NCI-H345 (cell line): ENCODE measurements at regions not wholly inside any gene's neighbourhood (a gene's known extent, or its start where the extent isn't known, plus 50 kb on each side); places are given as distances from the start of the nearest gene placed in this dataset.
"Not testable (repeated sequence)": the region's sequence is repeated elsewhere in the genome, so short reads cannot be mapped to it uniquely, and the experiment has no call there.

Source experiments
- DNase-seq: peaks from one replicate; lab custom pipeline; 2025; lab: John Stamatoyannopoulos, UW

GRCh38 chr1:173342736-173343135, 134.4 kb upstream of the PRDX6 start:
- no peak for DNase-seq

DNA sequence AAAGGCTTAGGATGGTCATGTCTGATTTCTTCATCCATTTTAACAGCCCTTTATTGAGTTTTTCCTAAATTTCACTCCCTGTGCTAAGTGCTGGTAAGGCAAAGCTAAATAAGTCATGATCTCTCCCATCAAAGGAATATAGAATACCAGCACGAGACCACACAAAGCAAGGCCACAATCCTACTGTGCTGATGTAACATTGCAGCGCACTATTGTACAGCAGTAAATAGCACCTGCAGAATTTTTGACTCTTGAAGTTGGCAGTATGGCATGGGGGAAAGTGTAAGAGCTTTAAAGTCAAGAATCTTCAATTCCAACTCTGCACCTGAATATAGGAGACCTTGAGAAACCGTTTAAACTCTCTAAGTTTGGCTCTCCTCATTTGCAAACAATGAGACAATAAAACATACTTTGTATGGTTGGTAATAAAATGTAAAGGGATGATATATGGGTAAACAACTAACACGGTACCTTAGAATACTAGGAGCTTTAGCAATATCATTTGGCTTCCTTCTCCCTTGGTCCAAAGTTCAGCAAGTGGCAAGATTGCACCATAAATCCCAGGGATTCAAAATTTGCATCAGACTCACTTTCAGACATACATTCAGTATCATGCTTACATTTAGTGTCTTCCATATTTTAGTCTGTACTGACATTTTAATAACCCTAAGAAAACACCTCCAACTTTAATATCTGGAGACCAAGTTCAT, 132.9 kb upstream of the PRDX6 start:
- DNase-seq, result no peak

DNA sequence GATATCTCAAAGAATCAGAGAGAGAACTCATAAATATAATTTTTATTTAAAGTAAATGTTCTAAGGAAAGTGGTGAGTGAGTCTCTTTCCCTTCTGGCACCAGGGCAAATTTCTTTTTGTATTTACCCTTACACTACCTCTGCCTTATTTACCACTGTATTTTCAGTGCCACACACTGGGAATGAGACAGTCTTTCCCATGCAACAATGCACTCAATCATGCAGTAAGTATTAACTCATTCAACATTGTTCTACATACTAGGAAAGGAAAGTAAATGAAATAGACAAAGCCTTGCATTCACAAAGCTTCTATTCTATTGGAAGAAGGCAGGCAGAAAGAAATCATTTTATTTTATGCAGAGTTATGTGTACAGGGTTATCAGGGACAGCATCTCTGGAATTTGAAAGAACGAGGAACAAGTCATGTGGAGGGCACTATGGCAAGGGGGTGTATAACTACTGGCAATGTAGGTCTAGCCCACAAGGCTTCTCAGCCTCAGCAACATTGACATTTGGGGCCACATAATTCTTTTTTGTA, 129.8 kb upstream of the PRDX6 start:
- no peak for DNase-seq

DNA sequence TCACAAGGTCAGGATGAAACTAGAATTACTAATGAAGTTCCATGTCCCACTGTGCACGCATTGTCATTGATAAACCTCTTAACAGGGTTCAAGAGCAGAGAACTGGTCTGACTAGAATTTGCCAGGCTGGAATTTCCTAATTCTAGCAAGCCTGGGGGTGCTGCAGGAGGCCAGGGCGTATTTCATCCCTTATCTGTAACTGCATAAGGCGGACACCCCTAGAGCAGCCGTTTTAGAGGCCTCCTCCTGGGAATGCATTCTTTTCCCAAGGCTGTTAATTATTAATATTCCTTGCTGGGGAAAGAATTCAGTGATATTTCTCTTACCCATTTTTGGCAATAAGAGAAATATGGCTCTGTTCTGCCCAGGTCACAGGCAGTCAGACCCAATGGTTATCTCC, 124.5 kb upstream of the PRDX6 start:
- DNase-seq, result not testable (repeated sequence)

GRCh38 chr1:173353350-173353749, 123.8 kb upstream of the PRDX6 start:
- no peak for DNase-seq

- no peak for DNase-seq
These were observed 122.2 kb upstream of the PRDX6 start for GRCh38 chr1:173354937-173355280.

DNA sequence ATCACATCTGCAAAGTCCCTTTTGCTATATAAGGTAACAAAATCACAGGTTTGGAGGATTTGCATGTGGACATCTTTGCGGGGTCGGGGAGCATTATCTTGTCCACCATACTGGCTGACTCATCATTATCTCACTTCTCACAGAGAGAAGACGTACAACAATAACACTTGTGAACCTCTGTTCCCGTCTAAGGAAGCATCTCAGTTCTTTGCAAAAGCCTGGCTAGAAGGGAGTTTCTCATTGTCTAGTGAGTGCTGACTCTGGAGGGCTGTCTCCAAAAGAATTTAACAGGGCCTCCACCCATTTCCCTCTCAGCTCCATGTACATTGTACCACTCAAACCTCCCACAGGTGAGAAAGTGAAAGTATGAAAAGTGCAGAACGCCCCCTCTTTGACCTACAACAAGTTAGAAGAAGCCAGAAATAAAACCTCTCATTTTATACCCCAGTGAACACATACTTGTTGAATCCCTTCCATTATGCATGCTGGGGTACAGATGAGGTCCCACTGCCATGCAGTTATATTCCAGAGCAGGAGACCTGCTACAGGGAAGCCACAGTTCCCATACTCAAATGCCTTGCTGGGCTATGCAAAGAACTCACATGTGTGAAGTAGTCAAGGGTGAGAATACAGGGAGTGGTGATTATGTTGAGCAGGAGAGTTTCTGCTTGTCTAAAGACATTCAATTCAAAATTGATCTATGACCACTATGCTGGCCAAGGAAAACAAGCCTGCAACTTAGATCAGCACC, 121.7 kb upstream of the PRDX6 start:
- no peak for DNase-seq

DNA sequence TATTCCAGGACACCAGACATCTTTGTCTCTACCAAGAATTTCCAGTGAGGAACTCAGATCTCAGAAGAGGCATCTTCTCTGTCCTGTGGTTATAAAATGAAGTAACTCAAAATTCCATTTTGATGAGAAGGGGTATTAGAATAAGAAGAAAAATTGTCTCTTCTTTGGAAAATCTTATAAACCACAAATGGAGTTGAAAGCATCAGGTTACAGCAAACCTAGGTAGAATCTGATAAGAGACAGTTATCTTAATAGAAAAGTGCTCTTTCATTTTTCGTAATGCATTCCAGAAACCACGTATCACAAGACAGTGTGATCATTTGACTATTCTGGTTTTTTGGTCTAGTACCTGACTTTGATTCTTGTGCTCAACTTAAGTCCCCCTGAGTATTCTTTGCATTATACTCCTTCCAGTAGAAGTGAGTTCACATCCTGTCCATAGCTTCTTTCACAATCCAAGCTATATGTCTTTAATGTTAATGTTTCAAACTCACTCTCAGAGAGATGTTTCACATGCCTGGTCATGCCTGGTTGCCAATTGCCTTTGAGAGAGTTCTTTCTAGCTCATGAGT, 120.9 kb upstream of the PRDX6 start:
- DNase-seq, result no peak

DNA sequence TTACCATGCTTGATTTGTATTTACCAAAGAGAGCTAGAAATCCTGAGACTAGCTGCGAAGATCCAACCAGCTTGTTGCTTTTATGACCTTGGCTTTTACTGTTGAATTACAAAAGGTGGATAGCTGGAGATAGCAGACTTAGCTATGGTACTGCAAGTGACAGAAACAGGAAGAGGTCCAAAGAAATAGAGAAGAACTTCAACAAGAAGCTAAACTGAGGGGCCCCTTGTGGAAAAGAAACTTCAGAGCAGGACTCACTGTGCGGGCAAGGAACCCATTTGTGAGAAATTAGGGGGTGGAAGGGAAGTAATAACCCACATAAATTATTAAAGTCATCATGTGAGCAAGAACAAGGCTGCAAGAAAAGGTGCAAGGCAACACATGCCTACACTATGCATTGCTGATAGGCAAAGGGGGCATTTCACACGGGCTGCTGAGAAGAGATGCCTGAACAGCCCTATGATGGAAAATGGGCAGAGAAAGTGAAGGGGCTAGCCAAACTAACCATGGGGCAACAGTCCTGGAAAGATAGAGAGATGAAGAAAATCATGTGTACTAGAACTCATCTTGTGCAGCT, 116.6 kb upstream of the PRDX6 start:
- DNase-seq, result no peak

DNA sequence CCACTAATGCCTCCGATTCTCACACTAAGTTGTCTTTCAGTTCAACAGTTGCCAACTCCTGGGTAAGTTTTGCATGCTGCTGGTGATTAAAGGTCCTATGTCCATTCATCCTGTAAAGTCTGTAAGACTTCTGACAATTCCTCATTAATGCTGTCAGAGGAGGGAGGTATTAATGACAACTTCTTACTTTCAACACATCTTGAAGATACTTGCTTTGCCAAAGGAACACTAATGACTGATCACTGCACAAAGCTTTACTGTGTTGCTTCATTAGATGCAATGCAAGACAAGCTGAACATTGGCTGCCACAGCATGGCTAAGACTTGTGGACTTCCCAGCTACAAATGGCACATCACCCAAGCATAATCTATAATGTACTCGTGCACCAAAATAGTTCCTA, 114.6 kb upstream of the PRDX6 start:
- DNase-seq, result no peak

- no peak for DNase-seq
These were observed 112.3 kb upstream of the PRDX6 start for GRCh38 chr1:173364827-173365226.

DNA sequence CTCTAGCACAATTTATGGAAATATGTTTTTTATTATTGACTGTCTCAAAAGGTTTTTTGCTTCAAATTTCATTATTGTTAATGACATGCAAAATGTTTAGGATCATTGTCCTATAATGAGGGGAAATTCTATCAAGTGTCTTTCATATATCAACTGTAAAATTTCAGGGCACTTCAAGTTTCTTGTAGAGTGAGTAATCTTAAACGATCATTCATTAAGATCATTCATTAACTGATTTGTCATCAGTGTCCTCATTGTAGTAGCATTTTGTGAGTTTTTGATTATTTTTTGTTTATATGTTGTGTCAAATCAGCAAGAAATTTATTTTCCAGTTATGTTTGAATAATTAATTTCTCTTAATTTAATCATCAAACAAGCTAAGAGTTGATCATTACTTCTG, 111.8 kb upstream of the PRDX6 start:
- DNase-seq, result no peak

GRCh38 chr1:173367136-173367535, 110.0 kb upstream of the PRDX6 start:
- DNase-seq, result no peak

DNA sequence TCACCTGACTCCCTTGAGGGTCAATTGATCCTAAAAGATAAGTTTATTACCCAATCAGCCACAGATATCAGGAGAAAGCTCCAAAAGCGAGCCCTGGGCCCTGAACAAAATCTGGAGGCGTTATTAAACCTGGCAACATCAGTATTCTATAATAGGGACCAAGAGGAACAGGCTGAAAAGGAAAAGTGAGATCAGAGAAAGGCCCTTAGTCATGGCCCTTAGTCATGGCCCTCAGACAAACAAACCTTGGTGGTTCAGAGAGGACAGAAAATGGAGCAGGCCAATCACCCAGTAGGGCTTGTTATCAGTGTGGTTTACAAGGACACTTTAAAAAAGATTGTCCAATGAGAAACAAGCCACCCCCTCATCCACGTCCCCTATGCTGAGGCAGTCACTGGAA, 106.5 kb upstream of the PRDX6 start:
- not testable (repeated sequence) for DNase-seq

GRCh38 chr1:173376065-173376464, 101.1 kb upstream of the PRDX6 start:
- not testable (repeated sequence) for DNase-seq

DNA sequence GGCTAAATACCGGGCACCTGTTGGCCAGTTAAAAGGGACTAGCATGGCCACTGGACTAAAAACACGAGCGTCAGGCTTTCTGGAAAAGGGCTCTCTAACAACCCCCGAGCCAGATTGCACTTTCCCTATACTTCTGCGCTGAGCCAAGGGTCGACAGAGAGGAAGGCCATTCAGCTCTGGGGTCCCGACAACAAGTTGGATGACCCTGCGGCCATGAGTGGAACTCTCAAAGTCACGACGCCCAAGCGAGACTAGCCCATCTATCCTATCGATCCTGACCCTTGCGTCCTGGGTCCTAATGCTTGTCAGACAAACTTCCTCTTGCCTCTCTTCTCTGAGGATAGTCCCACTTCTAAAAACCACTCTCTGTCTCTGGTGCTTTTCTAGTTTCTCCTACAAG, 99.9 kb upstream of the PRDX6 start:
- no peak for DNase-seq

DNA sequence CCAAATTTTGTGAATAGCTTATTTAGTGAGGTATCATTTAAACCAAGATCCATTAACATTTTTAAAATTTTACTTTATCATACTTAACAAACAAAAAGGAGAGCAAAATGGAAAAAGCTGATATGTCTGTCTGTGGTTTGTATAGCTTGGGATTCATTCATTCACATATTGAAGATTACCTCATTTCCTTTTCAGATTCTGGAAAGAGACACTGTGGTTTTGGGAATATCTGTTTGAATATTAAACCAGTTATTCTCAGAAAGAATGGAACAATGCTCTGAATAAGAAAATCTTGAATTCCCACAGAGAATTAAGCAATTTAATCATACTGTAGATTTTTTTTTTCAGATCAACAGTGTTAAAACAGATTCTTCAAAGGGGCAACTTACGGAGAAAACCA, 93.8 kb upstream of the PRDX6 start:
- DNase-seq, result no peak

DNA sequence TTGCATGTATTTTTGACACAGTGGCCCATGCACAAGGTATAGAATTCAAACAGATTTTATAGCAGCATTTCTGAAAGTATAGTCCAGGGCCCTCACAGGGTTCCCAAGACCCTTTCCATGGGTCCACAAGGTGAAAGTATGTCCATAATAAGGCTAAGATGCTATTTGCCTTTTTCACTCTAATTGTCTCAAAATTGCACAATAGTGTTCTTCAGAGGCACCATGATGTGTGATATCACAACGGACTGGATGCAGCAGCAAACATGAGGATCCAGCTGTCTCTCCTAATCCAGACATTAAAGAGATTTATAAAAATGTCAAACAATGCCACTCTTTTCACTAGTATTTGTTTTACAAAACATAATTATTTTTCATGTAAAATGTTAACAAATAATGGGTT, 88.8 kb upstream of the PRDX6 start:
- DNase-seq, result no peak

DNA sequence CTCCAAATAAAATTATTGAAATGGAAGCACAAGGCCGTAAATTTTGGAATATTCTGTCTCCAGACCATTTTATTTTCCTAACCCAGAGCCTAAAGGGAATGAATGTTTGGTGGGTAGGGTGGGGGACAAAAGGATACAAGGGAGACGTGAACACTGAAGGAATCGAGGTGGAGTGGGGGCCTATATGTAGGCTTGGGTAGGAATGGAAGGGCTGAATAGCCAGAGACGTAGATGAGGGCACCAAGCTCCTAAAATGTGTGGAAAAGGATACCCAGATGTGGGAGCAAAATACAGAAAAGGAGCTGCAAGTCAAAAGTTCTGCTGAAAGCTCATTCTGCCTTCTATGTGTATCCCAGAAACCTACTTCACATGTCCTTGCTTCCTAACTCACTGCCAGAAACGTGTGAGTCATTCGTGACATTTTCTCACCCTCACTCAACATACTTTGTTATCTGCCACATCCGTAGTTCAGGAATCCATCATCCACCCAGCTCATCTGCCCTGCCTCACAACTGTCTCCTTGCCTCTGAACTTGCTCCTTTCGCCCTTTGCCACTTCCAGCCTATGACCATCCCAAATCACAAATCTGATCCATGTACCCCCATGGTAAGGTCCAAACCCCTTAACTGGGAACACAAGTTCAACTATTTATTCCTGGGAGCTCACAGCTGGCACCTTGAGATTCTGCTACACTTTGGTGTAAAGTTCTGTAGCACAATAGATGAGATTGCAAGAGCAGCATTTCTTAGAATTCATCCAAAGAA, 84.1 kb upstream of the PRDX6 start:
- DNase-seq, result no peak

DNA sequence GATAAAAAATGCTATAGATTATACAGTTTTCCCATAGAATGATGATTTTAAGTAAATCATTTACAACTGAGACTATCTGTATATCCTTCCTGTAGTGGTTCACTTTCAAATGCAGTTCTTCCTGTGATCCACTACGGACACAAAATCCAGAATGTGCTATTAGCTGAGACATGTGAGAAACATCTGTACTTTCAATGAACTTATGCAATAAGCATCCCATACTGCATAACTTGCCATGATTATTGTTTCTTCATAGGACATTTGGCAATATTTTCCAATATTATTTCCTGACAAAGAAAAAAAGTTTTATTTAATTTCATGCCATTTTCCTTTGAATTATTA, 83.5 kb upstream of the PRDX6 start:
- DNase-seq, result no peak

DNA sequence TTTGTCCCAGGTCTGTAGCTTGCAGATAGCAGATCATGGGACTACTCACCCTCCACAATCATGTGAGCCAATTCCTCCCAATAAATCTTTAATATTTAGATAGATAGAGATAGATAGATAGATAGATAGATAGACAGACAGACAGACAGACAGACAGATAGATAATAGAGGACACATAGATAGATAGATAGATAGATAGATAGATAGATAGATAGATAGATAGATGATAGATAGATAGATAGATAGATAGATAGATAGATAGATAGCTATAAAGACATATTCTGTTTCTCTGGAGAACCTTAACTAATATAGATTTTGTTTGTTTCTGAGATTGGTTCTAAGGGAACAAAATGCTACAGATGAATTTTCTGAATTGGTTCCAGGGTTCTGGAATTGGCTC, 82.3 kb upstream of the PRDX6 start:
- DNase-seq, result not testable (repeated sequence)

- no peak for DNase-seq
These were observed 81.4 kb upstream of the PRDX6 start for GRCh38 chr1:173395762-173396161.
